ENCODE measurements at regions not wholly inside any gene's neighbourhood (a gene's known extent, or its start where the extent isn't known, plus 50 kb on each side); places are given as distances from the start of the nearest gene placed in this dataset.

GRCh38 chr4:154086247-154086646 is 297.4 kb upstream of the SFRP2 start:
- Histone ChIP-seq H3K4me3 (ENCODE audit: low read depth, low read length) (no peak overlapping the region), H3K27ac (no peak overlapping the region), H3K36me3 (replicated peaks) (no peaks in the 10 kb centered on the region), H3K27me3 (replicated peaks) (no peaks in the 10 kb centered on the region)
- no peak for TF ChIP-seq CTCF (IDR thresholded peaks at IDR 0.05; ENCODE audit: low read depth, low read length, missing control alignments)
- in situ Hi-C loops (cut with HindIII; ENCODE audit: low pct_ligation_motif_present, low sequenced_read_pairs), result no loop called here
- peak; percentile 12 for DNase-seq

- Histone ChIP-seq H3K27me3 (replicated peaks) (no peaks in the 10 kb centered on the region), H3K27ac (no peak overlapping the region), H3K36me3 (replicated peaks) (no peaks in the 10 kb centered on the region), H3K4me3 (ENCODE audit: low read depth, low read length) (no peak overlapping the region)
- in situ Hi-C loops (cut with HindIII; ENCODE audit: low pct_ligation_motif_present, low sequenced_read_pairs), result no loop called here
- TF ChIP-seq CTCF (IDR thresholded peaks at IDR 0.05; ENCODE audit: low read depth, low read length, missing control alignments), result no peak
- no peak for DNase-seq
Measured at GRCh38 chr4:154084864-154085263, 296.0 kb upstream of the SFRP2 start.

- DNase-seq, result no peak
- Histone ChIP-seq H3K36me3 (replicated peaks) (no peaks in the 10 kb centered on the region), H3K27me3 (replicated peaks) (no peaks in the 10 kb centered on the region), H3K4me3 (ENCODE audit: low read depth, low read length) (no peak overlapping the region), H3K27ac (no peak overlapping the region)
- peak; percentile 70 for TF ChIP-seq CTCF (IDR thresholded peaks at IDR 0.05; ENCODE audit: low read depth, low read length, missing control alignments)
- in situ Hi-C loops (cut with HindIII; ENCODE audit: low pct_ligation_motif_present, low sequenced_read_pairs), result no loop called here
Measured at GRCh38 chr4:154082760-154083535, 294.1 kb upstream of the SFRP2 start.

- no peaks in the 10 kb centered on the region for H3K27me3 ChIP-seq (replicated peaks)
- no peak for TF ChIP-seq CTCF (IDR thresholded peaks at IDR 0.05; ENCODE audit: low read depth, low read length, missing control alignments)
- no peaks in the 10 kb centered on the region for H3K36me3 ChIP-seq (replicated peaks)
- H3K4me3 ChIP-seq (ENCODE audit: low read depth, low read length), result no peak overlapping the region
- no peak for DNase-seq
- no peak overlapping the region for H3K27ac ChIP-seq
- in situ Hi-C loops (cut with HindIII; ENCODE audit: low pct_ligation_motif_present, low sequenced_read_pairs), result no loop called here
Measured at GRCh38 chr4:154081391-154081790, 292.5 kb upstream of the SFRP2 start.

- DNase-seq, result no peak
- Histone ChIP-seq H3K36me3 (replicated peaks) (no peaks in the 10 kb centered on the region), H3K4me3 (ENCODE audit: low read depth, low read length) (no peak overlapping the region), H3K27ac (no peak overlapping the region), H3K27me3 (replicated peaks) (no peaks in the 10 kb centered on the region)
- in situ Hi-C loops (cut with HindIII; ENCODE audit: low pct_ligation_motif_present, low sequenced_read_pairs), result no loop called here
- no peak for TF ChIP-seq CTCF (IDR thresholded peaks at IDR 0.05; ENCODE audit: low read depth, low read length, missing control alignments)
Measured at GRCh38 chr4:154078504-154079350, 289.8 kb upstream of the SFRP2 start.
